Breast epithelium (tissue), 4 donors: ENCODE measurements at regions not wholly inside any gene's neighbourhood (a gene's known extent, or its start where the extent isn't known, plus 50 kb on each side); places are given as distances from the start of the nearest gene placed in this dataset.

ENCODE experiments used
- DNase-seq, 2 donors: peaks; one replicate each; pipeline ENCODE4 v3.0.0-alpha.2; 2019; ENCODE audit warnings: low spot score in 2 of 2
- H3K27ac ChIP-seq, 2 donors: fragments of 200-600 bp; sonication (generic) in 1 of 2; one replicate each; pipeline ENCODE4 v1.5.1; 2016 to 2019; ENCODE audit warnings: mild to moderate bottlenecking in 1 of 2
- H3K27me3 ChIP-seq, 2 donors: fragments of 200-600 bp; sonication (generic) in 1 of 2; one replicate each; pipeline versions ENCODE4 v1.5.1 to v1.6.0; 2017 to 2019; ENCODE audit warnings: control low read depth in 1 of 2, mild to moderate bottlenecking in 1 of 2
- H3K36me3 ChIP-seq: fragments of 200-600 bp; one replicate; pipeline ENCODE4 v1.5.1; 2019
- H3K4me1 ChIP-seq, 2 donors: fragments of 200-600 bp; sonication (generic); one replicate each; pipeline ENCODE4 v1.5.1; 2016 to 2019; ENCODE audit warnings: control low read depth in 1 of 2
- H3K4me3 ChIP-seq, 3 donors: fragments of 200-600 bp; sonication (generic); 1 replicate in 2 of 3; 2 replicates in 1 of 3; pipeline ENCODE4 v1.5.1; 2016 to 2019; ENCODE audit warnings: mild to moderate bottlenecking in 3 of 3, moderate library complexity in 2 of 3
- H3K9me3 ChIP-seq, 2 donors: fragments of 200-600 bp; sonication (generic) in 1 of 2; one replicate each; pipeline ENCODE4 v1.5.1; 2016 to 2019; ENCODE audit warnings: control low read depth in 1 of 2
- POLR2A ChIP-seq: fragments of 450-650 bp; IDR thresholded peaks from one replicate; pipeline ENCODE4 v1.6.1; 2016; ENCODE audit warnings: antibody characterized with exemption, mild to moderate bottlenecking, moderate library complexity
- POLR2AphosphoS5 ChIP-seq, 3 donors: sonication (generic); formaldehyde crosslinking; IDR thresholded peaks; one replicate each; pipeline ENCODE4 v1.6.1; 2017; ENCODE audit warnings: antibody characterized with exemption in 3 of 3
- intact Hi-C: fragments of 100-400 bp; cut with DNase I; formaldehyde crosslinking; loops from one replicate; pipeline ENCODE4 v1.15.1; 2023; ENCODE audit warnings: low total_unique reads
- TF ChIP-seq, protein P1 (sequence below), 3 donors: fragments of 450-650 bp; IDR thresholded peaks; one replicate each; pipeline ENCODE4 v1.5.1; 2016 to 2017; ENCODE audit warnings: antibody characterized with exemption in 3 of 3, mild to moderate bottlenecking in 3 of 3, moderate library complexity in 3 of 3

DNA sequence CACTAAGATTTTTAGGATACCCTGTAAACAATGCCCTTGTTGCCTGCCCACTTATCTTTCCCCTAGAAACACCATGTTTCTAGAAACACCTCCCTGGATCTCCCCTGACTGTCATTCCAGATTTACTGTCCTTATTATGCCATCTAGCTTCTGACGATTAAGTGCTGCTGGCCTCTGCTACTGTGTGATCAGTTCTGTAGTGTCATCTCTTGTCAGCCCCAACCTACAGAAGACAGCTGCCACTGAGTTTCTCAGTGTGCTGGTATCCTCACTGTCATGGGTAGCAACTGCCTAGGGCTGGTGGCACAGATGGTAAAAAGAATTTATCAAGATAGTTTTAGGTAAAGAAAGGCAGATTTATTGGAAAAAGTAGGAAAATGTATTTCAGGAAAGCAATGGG lies 68.7 kb upstream of the WWC2 start:
- H3K4me3 ChIP-seq = no peak overlapping the region
- no peak for DNase-seq
- no peaks in the 10 kb centered on the region for H3K36me3 ChIP-seq
- H3K9me3 ChIP-seq = no peaks in the 10 kb centered on the region
- TF ChIP-seq, protein P1, sequence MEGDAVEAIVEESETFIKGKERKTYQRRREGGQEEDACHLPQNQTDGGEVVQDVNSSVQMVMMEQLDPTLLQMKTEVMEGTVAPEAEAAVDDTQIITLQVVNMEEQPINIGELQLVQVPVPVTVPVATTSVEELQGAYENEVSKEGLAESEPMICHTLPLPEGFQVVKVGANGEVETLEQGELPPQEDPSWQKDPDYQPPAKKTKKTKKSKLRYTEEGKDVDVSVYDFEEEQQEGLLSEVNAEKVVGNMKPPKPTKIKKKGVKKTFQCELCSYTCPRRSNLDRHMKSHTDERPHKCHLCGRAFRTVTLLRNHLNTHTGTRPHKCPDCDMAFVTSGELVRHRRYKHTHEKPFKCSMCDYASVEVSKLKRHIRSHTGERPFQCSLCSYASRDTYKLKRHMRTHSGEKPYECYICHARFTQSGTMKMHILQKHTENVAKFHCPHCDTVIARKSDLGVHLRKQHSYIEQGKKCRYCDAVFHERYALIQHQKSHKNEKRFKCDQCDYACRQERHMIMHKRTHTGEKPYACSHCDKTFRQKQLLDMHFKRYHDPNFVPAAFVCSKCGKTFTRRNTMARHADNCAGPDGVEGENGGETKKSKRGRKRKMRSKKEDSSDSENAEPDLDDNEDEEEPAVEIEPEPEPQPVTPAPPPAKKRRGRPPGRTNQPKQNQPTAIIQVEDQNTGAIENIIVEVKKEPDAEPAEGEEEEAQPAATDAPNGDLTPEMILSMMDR (IDR thresholded peaks at IDR 0.05) = no peak
- TF ChIP-seq POLR2AphosphoS5 (IDR thresholded peaks at IDR 0.05) = no peak
- TF ChIP-seq POLR2A = no peak
- H3K27me3 ChIP-seq = no peaks in the 10 kb centered on the region
- intact Hi-C loops = no loop called here
- no peaks in the 10 kb centered on the region for H3K4me1 ChIP-seq
- no peak overlapping the region for H3K27ac ChIP-seq

DNA sequence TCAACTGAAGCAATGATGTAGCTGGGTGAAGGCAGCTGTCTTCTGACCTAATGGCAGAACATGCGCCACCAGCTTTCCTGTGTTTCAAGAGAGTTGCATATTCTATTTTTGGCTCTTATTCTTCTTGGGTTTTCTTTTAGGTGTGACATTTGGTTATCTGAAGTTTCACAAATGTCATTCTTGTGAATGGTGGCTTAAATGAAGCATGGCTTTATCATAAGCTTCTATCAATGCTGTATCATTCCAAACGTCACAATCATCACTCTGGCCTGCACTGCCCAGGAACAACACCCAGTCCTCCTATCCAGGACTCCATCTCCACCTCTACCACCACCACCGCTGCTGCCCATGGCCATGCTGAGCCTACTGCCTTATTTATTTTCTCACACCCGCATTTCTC lies 69.7 kb upstream of the WWC2 start:
- Histone ChIP-seq H3K9me3 (no peaks in the 10 kb centered on the region), H3K4me3 (no peak overlapping the region), H3K27ac (no peak overlapping the region), H3K27me3 (no peaks in the 10 kb centered on the region), H3K4me1 (no peaks in the 10 kb centered on the region), H3K36me3 (no peaks in the 10 kb centered on the region)
- TF ChIP-seq, protein P1 (IDR thresholded peaks at IDR 0.05) = no peak
- TF ChIP-seq POLR2AphosphoS5 (IDR thresholded peaks at IDR 0.05) (no peak), POLR2A (no peak)
- no peak for DNase-seq
- intact Hi-C loops = no loop called here

DNA sequence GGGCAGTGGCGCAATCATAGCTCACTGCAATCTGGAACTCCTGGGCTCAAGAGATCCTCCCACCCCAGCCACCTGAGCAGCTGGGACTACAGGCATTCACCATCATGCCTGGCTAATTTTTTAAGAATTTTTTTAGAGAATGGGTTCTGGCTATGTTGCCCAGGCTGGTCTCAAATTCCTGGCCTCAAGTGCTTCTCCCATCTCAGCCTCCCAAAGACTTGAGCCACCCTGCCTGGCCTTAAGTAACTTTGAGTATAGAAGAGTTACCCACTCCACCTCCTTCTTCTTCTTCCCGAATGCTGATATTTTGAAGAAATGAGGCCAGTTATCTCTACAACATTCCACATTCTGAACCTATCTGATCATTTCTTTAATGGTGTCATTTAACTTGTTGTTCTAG lies 72.4 kb upstream of the WWC2 start:
- Histone ChIP-seq H3K27ac (no peak overlapping the region), H3K36me3 (no peaks in the 10 kb centered on the region), H3K27me3 (no peaks in the 10 kb centered on the region), H3K4me3 (no peak overlapping the region), H3K4me1 (no peaks in the 10 kb centered on the region), H3K9me3 (no peaks in the 10 kb centered on the region)
- DNase-seq = no peak
- intact Hi-C loops = no loop called here
- TF ChIP-seq, protein P1 (IDR thresholded peaks at IDR 0.05) = no peak
- TF ChIP-seq POLR2A = no peak
- TF ChIP-seq POLR2AphosphoS5 (IDR thresholded peaks at IDR 0.05) = no peak

DNA sequence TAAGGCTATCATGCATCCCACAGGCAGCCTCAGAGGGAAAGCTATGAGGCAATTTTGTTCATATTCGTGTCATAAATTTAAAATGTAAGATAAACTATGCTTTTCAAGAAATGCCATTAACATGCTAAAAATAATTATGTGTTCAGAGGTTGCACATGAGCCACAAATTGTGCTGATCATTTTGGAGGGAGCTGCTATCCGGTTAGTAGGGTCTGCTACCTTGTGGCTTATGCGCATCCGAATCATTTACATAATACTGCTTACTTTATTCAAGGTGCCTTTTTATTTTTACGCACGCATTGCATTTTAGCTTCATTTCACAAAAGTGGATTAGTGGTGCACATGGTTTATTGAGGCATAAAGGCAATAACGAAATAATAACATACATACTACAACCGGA lies 76.4 kb upstream of the WWC2 start:
- DNase-seq = no peak
- H3K27ac ChIP-seq = no peak overlapping the region
- no peaks in the 10 kb centered on the region for H3K9me3 ChIP-seq
- TF ChIP-seq, protein P1 (IDR thresholded peaks at IDR 0.05) = no peak
- no peak for TF ChIP-seq POLR2AphosphoS5 (IDR thresholded peaks at IDR 0.05)
- no peak for TF ChIP-seq POLR2A
- intact Hi-C loops = no loop called here
- H3K4me1 ChIP-seq = no peaks in the 10 kb centered on the region
- no peaks in the 10 kb centered on the region for H3K36me3 ChIP-seq
- H3K27me3 ChIP-seq = no peaks in the 10 kb centered on the region
- no peak overlapping the region for H3K4me3 ChIP-seq

DNA sequence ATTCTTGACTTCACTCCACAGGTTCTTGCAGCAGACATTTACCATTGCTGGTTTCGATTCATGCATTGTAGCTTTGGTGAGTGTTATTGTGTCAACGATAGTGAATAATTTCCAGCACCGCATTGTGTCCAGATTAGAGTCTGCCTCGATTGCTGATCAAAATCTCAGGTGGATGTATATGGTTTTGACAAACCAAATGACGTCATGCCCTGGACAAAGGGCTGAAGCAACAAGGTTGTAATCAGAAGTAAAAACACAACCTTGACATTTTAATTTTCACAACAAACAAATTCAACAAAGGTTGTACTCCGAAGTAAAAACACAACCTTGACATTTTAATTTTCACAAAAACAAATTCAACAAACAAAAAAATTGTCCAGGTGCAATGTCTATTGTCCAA lies 81.1 kb upstream of the WWC2 start:
- Histone ChIP-seq H3K4me1 (no peaks in the 10 kb centered on the region), H3K4me3 (no peak overlapping the region), H3K27me3 (no peaks in the 10 kb centered on the region), H3K9me3 (no peaks in the 10 kb centered on the region), H3K36me3 (no peaks in the 10 kb centered on the region), H3K27ac (no peak overlapping the region)
- DNase-seq = no peak
- TF ChIP-seq POLR2A (no peak), POLR2AphosphoS5 (IDR thresholded peaks at IDR 0.05) (no peak)
- intact Hi-C loops = loop anchor here (5.0 kb wide), 1 partner anchor 941 kb away; no protein-coding TSS in a partner anchor
